Keratinocyte (primary cell): ENCODE measurements at regions not wholly inside any gene's neighbourhood (a gene's known extent, or its start where the extent isn't known, plus 50 kb on each side); places are given as distances from the start of the nearest gene placed in this dataset.

Experiments
- DNase-seq: peaks from one replicate; pipeline ENCODE4 v3.0.0-alpha.2; 2011; ENCODE audit warnings: low read depth, missing footprints, low spot score
- FAIRE-seq: peaks from 2 replicates; lab custom pipeline; 2011; peaks lifted over from hg19 to GRCh38; lab: Jason Lieb, UNC
- H2AFZ ChIP-seq: 2 replicates; pipeline ENCODE4 v1.6.0; 2012; ENCODE audit warnings: low read length, control low read depth, inconsistent platforms; ENCODE audit not compliant: control insufficient read depth
- H3K27ac ChIP-seq: 2 replicates; pipeline ENCODE4 v1.5.1; 2011; ENCODE audit warnings: low read length; ENCODE audit not compliant: control insufficient read depth, insufficient read depth
- H3K27me3 ChIP-seq: 3 replicates; pipeline ENCODE4 v1.6.0; 2011; ENCODE audit warnings: low read length; ENCODE audit not compliant: control insufficient read depth, insufficient read depth; ENCODE audit errors: extremely low read depth
- H3K36me3 ChIP-seq, 2 experiments: 2 replicates in 1 of 2; 3 replicates in 1 of 2; pipeline ENCODE4 v1.5.1; 2011; ENCODE audit warnings: low read length in 2 of 2, mild to moderate bottlenecking in 1 of 2; ENCODE audit not compliant: control insufficient read depth in 2 of 2, insufficient read depth in 2 of 2; ENCODE audit errors: extremely low read depth in 1 of 2
- H3K4me1 ChIP-seq: 3 replicates; pipeline ENCODE4 v1.5.1; 2011; ENCODE audit warnings: low read length; ENCODE audit not compliant: control insufficient read depth, insufficient read depth; ENCODE audit errors: extremely low read depth
- H3K4me2 ChIP-seq: 3 replicates; pipeline ENCODE4 v1.6.0; 2011; ENCODE audit warnings: low read depth, low read length; ENCODE audit not compliant: control insufficient read depth, insufficient read depth; ENCODE audit errors: extremely low read depth
- H3K4me3 ChIP-seq, 3 experiments: fragments of 200-600 bp in 1 of 3; sonication (generic) in 1 of 3; 2 replicates in 2 of 3; 3 replicates in 1 of 3; pipeline ENCODE4 v1.5.1; 2011 to 2016; ENCODE audit warnings: low read length in 3 of 3, mild to moderate bottlenecking in 3 of 3, control low read depth in 2 of 3, inconsistent platforms in 1 of 3, low read depth in 1 of 3, mixed read lengths in 1 of 3, mixed run types in 1 of 3, moderate library complexity in 1 of 3; ENCODE audit not compliant: control insufficient read depth in 2 of 3, insufficient read depth in 2 of 3; ENCODE audit errors: extremely low read depth in 1 of 3
- H3K79me2 ChIP-seq: 2 replicates; pipeline ENCODE4 v1.6.0; 2012; ENCODE audit warnings: low read length; ENCODE audit not compliant: control insufficient read depth, insufficient read depth
- H3K9ac ChIP-seq: 3 replicates; pipeline ENCODE4 v1.6.0; 2011; ENCODE audit warnings: low read length; ENCODE audit not compliant: control insufficient read depth, insufficient read depth; ENCODE audit errors: extremely low read depth
- H3K9me1 ChIP-seq: 3 replicates; pipeline ENCODE4 v1.6.0; 2011; ENCODE audit warnings: low read length; ENCODE audit not compliant: control insufficient read depth, insufficient read depth; ENCODE audit errors: extremely low read depth
- H3K9me3 ChIP-seq: 2 replicates; pipeline ENCODE4 v1.5.1; 2012; ENCODE audit warnings: low read depth, low read length; ENCODE audit not compliant: control insufficient read depth
- H4K20me1 ChIP-seq: 3 replicates; pipeline ENCODE4 v1.6.0; 2011; ENCODE audit warnings: low read length; ENCODE audit not compliant: control insufficient read depth, insufficient read depth; ENCODE audit errors: extremely low read depth
- CTCF ChIP-seq, 3 experiments: IDR thresholded peaks in 1 of 3; conservative IDR thresholded peaks in 1 of 3; optimal IDR thresholded peaks in 1 of 3; 2 replicates in 2 of 3; 3 replicates in 1 of 3; pipeline versions ENCODE3 to v1.5.1; 2011; ENCODE audit warnings: low read length in 3 of 3, mild to moderate bottlenecking in 3 of 3, moderate library complexity in 2 of 3, control low read depth in 1 of 3, inconsistent platforms in 1 of 3; ENCODE audit not compliant: insufficient read depth in 2 of 3; ENCODE audit errors: extremely low read depth in 1 of 3
- EZH2 ChIP-seq: IDR thresholded peaks from one replicate; pipeline ENCODE4 v1.6.1; 2012; ENCODE audit warnings: inconsistent platforms, mild to moderate bottlenecking, low read length, moderate library complexity
- dilution Hi-C: fragments of 300-500 bp; cut with MboI; formaldehyde crosslinking; loops from one replicate; pipeline ENCODE4 v1.7.0; 2020; ENCODE audit warnings: low sequenced_read_pairs; ENCODE audit not compliant: extremely low pct_ligation_motif_present

GRCh38 chr12:125284945-125285685, 219.9 kb downstream of the AACS start:
- no peak for TF ChIP-seq EZH2
- no peak for TF ChIP-seq CTCF (optimal IDR thresholded peaks at IDR 0.05 in 1 of 3, IDR thresholded peaks at IDR 0.05 in 1 of 3, conservative IDR thresholded peaks at IDR 0.05 in 1 of 3; ENCODE audit: extremely low read depth in 1 of 3, insufficient read depth in 2 of 3, low read length in 3 of 3)
- no peaks in the 10 kb centered on the region for H3K4me1 ChIP-seq
- no peak overlapping the region for H3K9ac ChIP-seq
- H3K9me1 ChIP-seq: no peaks in the 10 kb centered on the region
- no peak for DNase-seq
- no peaks in the 10 kb centered on the region for H3K27me3 ChIP-seq
- no peak overlapping the region for H3K4me3 ChIP-seq
- no peak for FAIRE-seq
- dilution Hi-C loops: no loop called here
- H3K4me2 ChIP-seq: no peak overlapping the region
- H4K20me1 ChIP-seq: no peaks in the 10 kb centered on the region
- H3K9me3 ChIP-seq: no peaks in the 10 kb centered on the region
- no peaks in the 10 kb centered on the region for H3K79me2 ChIP-seq
- H2AFZ ChIP-seq: no peak overlapping the region
- no peak overlapping the region for H3K27ac ChIP-seq
- no peaks in the 10 kb centered on the region for H3K36me3 ChIP-seq

- Histone ChIP-seq H3K27me3 (no peaks in the 10 kb centered on the region), H3K4me1 (no peaks in the 10 kb centered on the region), H2AFZ (no peak overlapping the region), H4K20me1 (no peaks in the 10 kb centered on the region), H3K27ac (no peak overlapping the region), H3K9me1 (no peaks in the 10 kb centered on the region), H3K79me2 (no peaks in the 10 kb centered on the region), H3K9me3 (no peaks in the 10 kb centered on the region), H3K9ac (no peak overlapping the region), H3K4me2 (no peak overlapping the region), H3K4me3 (no peak overlapping the region), H3K36me3 (no peaks in the 10 kb centered on the region)
- no peak for TF ChIP-seq EZH2
- no peak for TF ChIP-seq CTCF (optimal IDR thresholded peaks at IDR 0.05 in 1 of 3, IDR thresholded peaks at IDR 0.05 in 1 of 3, conservative IDR thresholded peaks at IDR 0.05 in 1 of 3; ENCODE audit: extremely low read depth in 1 of 3, insufficient read depth in 2 of 3, low read length in 3 of 3)
- DNase-seq: no peak
- FAIRE-seq: no peak
- dilution Hi-C loops: no loop called here
Measured at GRCh38 chr12:125286005-125286727, 220.9 kb downstream of the AACS start.
